ENCODE measurements at regions not wholly inside any gene's neighbourhood (a gene's known extent, or its start where the extent isn't known, plus 50 kb on each side); places are given as distances from the start of the nearest gene placed in this dataset.

DNA sequence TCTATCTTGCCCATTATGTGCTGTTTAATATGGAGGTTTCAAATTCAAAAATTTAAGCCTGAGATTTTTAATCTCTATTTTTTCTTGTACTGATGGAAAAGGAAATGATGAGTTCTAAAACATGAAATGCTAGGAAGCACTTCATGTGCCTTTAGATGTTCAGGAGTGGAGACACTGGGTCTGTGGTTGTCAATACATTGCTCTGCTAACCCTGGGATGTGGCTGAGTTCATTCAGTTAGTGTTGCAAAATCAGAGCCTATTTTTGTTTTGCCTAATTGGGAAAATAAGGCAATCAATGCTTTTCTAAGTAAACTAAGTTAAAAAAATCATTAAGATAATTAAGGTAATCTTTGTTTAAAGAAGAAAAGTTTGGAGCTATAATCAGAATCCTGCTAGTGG lies 83.1 kb downstream of the DIPK2A start:
- H3K4me1 ChIP-seq = peaks cover 0 to 5% (median 0%) of the 10 kb centered on the region in 3 donors
- H3K4me3 ChIP-seq = no peak overlapping the region
- TF ChIP-seq POLR2AphosphoS5 (IDR thresholded peaks at IDR 0.05) (no peak), EP300 (IDR thresholded peaks at IDR 0.05) (no peak), POLR2A (IDR thresholded peaks at IDR 0.05) (no peak)
- TF ChIP-seq, protein P1, sequence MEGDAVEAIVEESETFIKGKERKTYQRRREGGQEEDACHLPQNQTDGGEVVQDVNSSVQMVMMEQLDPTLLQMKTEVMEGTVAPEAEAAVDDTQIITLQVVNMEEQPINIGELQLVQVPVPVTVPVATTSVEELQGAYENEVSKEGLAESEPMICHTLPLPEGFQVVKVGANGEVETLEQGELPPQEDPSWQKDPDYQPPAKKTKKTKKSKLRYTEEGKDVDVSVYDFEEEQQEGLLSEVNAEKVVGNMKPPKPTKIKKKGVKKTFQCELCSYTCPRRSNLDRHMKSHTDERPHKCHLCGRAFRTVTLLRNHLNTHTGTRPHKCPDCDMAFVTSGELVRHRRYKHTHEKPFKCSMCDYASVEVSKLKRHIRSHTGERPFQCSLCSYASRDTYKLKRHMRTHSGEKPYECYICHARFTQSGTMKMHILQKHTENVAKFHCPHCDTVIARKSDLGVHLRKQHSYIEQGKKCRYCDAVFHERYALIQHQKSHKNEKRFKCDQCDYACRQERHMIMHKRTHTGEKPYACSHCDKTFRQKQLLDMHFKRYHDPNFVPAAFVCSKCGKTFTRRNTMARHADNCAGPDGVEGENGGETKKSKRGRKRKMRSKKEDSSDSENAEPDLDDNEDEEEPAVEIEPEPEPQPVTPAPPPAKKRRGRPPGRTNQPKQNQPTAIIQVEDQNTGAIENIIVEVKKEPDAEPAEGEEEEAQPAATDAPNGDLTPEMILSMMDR (IDR thresholded peaks at IDR 0.05) = no peak
- no peaks in the 10 kb centered on the region for H3K9me3 ChIP-seq
- no peaks in the 10 kb centered on the region for H3K27me3 ChIP-seq
- ATAC-seq = no peak
- no peak overlapping the region for H3K27ac ChIP-seq
- H3K36me3 ChIP-seq = no peaks in the 10 kb centered on the region

DNA sequence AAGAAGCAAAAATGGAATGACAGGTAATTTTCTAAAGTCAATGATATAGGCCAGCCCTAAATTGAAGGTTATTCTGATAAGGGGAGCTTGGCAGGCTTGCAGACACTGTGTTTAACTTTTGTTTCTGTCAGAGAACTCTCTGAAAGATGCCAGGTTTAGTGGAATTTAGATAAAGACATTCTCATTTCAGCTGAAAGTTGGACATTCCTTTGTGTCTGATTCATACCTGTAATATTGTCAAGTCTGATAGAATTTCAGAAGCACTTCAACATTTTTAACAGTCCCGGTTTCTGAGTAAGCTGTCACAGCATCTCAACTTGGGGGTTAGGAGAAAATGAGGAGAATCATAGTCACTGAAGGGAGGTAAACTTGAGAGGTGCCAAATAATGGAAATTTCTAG lies 84.0 kb downstream of the DIPK2A start:
- WGBS, 2 donors (ENCODE audit: low coverage in 1 of 2) = 36 to 40% methylated on average over 1 of the region's 1 CpG
- Histone ChIP-seq H3K36me3 (no peaks in the 10 kb centered on the region), H3K4me1 (peaks cover 0 to 5% (median 0%) of the 10 kb centered on the region in 3 donors), H3K27ac (no peak overlapping the region), H3K4me3 (no peak overlapping the region), H3K27me3 (no peaks in the 10 kb centered on the region), H3K9me3 (no peaks in the 10 kb centered on the region)
- ATAC-seq = no peak
- TF ChIP-seq POLR2AphosphoS5 (IDR thresholded peaks at IDR 0.05) (no peak), EP300 (IDR thresholded peaks at IDR 0.05) (no peak), POLR2A (IDR thresholded peaks at IDR 0.05) (no peak)
- TF ChIP-seq, protein P1 (IDR thresholded peaks at IDR 0.05) = no peak

DNA sequence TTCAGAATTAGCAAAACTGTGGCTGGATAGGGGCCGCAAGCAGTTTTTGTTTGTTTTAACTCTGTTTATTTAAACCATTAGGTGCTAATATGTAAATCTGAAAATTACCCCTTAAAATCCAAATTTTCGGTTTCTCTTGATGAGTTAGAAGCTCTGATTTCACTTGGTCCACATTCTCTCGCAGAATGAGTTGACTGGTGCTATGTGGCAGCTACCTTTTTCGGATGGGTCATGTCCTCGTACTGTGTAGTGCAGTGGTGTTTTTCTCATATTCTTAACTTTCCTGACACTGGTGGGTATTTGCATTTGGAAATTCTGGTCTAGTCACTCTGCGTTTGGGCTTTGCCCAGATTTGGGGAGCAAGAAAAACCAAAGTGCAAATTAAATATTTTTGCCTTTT lies 87.1 kb downstream of the DIPK2A start:
- H3K27ac ChIP-seq = no peak overlapping the region
- no peaks in the 10 kb centered on the region for H3K9me3 ChIP-seq
- WGBS, 2 donors (ENCODE audit: low coverage in 1 of 2) = 98 to 99% methylated on average over 6 of the region's 6 CpGs
- no peaks in the 10 kb centered on the region for H3K4me1 ChIP-seq
- H3K27me3 ChIP-seq = no peaks in the 10 kb centered on the region
- H3K4me3 ChIP-seq = no peak overlapping the region
- ATAC-seq = no peak
- H3K36me3 ChIP-seq = no peaks in the 10 kb centered on the region
- TF ChIP-seq, protein P1 (IDR thresholded peaks at IDR 0.05) = no peak
- TF ChIP-seq POLR2A (IDR thresholded peaks at IDR 0.05) (no peak), EP300 (IDR thresholded peaks at IDR 0.05) (no peak), POLR2AphosphoS5 (IDR thresholded peaks at IDR 0.05) (no peak)

DNA sequence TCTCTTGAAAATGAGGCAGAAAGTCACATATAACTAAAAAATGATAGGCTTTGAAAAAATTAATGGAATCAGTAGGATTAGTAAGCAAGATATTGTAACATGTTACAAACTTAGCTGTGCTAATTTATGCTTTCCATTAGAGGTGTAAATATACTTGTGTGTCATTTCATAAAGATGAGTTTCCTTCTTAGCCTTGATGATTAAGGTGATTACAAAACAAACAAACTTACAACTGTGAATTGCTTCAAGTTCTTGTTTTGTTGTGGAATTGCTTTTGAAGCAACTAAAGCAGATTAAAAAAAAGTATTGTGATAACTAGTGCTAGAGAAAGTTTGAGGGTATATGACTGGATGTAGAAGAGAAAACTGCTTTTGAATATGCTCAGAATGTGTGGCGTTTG lies 87.9 kb downstream of the DIPK2A start:
- TF ChIP-seq EP300 (IDR thresholded peaks at IDR 0.05) = no peak
- no peak for TF ChIP-seq POLR2AphosphoS5 (IDR thresholded peaks at IDR 0.05)
- TF ChIP-seq, protein P1 (IDR thresholded peaks at IDR 0.05) = no peak
- TF ChIP-seq POLR2A (IDR thresholded peaks at IDR 0.05) = no peak
- Histone ChIP-seq H3K27me3 (no peaks in the 10 kb centered on the region), H3K9me3 (no peaks in the 10 kb centered on the region), H3K27ac (no peak overlapping the region), H3K36me3 (no peaks in the 10 kb centered on the region), H3K4me1 (no peaks in the 10 kb centered on the region), H3K4me3 (no peak overlapping the region)
- ATAC-seq = no peak
- 100% methylated on average over 1 of the region's 1 CpG for WGBS, 2 donors (ENCODE audit: low coverage in 1 of 2)

GRCh38 chr3:144060881-144061280 lies 89.3 kb downstream of the DIPK2A start:
- TF ChIP-seq EP300 (IDR thresholded peaks at IDR 0.05) = no peak
- TF ChIP-seq, protein P1 (IDR thresholded peaks at IDR 0.05) = no peak
- TF ChIP-seq POLR2A (IDR thresholded peaks at IDR 0.05) = no peak
- TF ChIP-seq POLR2AphosphoS5 (IDR thresholded peaks at IDR 0.05) = no peak
- no peak for ATAC-seq
- Histone ChIP-seq H3K4me1 (no peaks in the 10 kb centered on the region), H3K36me3 (no peaks in the 10 kb centered on the region), H3K9me3 (no peaks in the 10 kb centered on the region), H3K27me3 (no peaks in the 10 kb centered on the region), H3K4me3 (no peak overlapping the region), H3K27ac (no peak overlapping the region)
- 95 to 97% methylated on average over 11 of the region's 11 CpGs for WGBS, 2 donors (ENCODE audit: low coverage in 1 of 2)
